CD4-positive, alpha-beta T cell (primary cell): ENCODE measurements at regions not wholly inside any gene's neighbourhood (a gene's known extent, or its start where the extent isn't known, plus 50 kb on each side); places are given as distances from the start of the nearest gene placed in this dataset.

ENCODE experiments used
- ATAC-seq: fragments of 200-7000 bp; cut with Tn5 transposase; one replicate; pipeline ENCODE4 v1.10.0; 2022; ENCODE audit warnings: mild to moderate bottlenecking; ENCODE audit not compliant: poor library complexity
- CTCF ChIA-PET: fragments of 350-600 bp; sonication (Branson Sonifier 250); formaldehyde crosslinking; loops from one replicate; lab custom pipeline; 2021; ENCODE audit warnings: antibody characterized with exemption, inconsistent platforms; lab: Charles Lee
- POLR2A ChIA-PET: fragments of 350-600 bp; sonication (Branson Sonifier 250); formaldehyde crosslinking; loops from one replicate; lab custom pipeline; 2021; ENCODE audit warnings: antibody characterized with exemption, inconsistent platforms; lab: Charles Lee
- DNase-seq, 14 experiments: peaks; one replicate each; pipeline ENCODE4 v3.0.0-alpha.2; 2013 to 2020; ENCODE audit warnings: mixed read lengths in 2 of 14
- H3K27ac ChIP-seq, 2 donors: one replicate each; pipeline versions ENCODE4 v1.5.1 to v1.7.0; 2013; ENCODE audit warnings: low read length in 2 of 2, low read depth in 1 of 2, mild to moderate bottlenecking in 1 of 2
- H3K27me3 ChIP-seq, 2 experiments: 1 replicate in 1 of 2; 2 replicates in 1 of 2; pipeline versions ENCODE4 v1.6.1 to v1.7.0; 2013; ENCODE audit warnings: low read length in 2 of 2, control low read depth in 1 of 2, mild to moderate bottlenecking in 1 of 2, moderate library complexity in 1 of 2; ENCODE audit not compliant: insufficient read depth in 2 of 2, control insufficient read depth in 1 of 2
- H3K36me3 ChIP-seq: one replicate; pipeline ENCODE4 v1.6.1; 2013; ENCODE audit warnings: low read length, control low read depth; ENCODE audit not compliant: insufficient read depth
- H3K4me1 ChIP-seq: one replicate; pipeline ENCODE4 v1.6.1; 2013; ENCODE audit warnings: low read length, control low read depth; ENCODE audit not compliant: insufficient read depth
- H3K4me3 ChIP-seq: one replicate; pipeline ENCODE4 v1.5.1; 2013; ENCODE audit warnings: mild to moderate bottlenecking, low read length, moderate library complexity
- H3K9me3 ChIP-seq, 2 experiments: 1 replicate in 1 of 2; 2 replicates in 1 of 2; pipeline versions ENCODE4 v1.6.1 to v1.7.0; 2013; ENCODE audit warnings: low read length in 2 of 2, mild to moderate bottlenecking in 2 of 2, control low read depth in 1 of 2, moderate library complexity in 1 of 2; ENCODE audit not compliant: control insufficient read depth in 1 of 2, insufficient read depth in 1 of 2
- H3K27ac Mint-ChIP-seq: one replicate; pipeline ENCODE4 v1.8.0; 2020; ENCODE audit warnings: mixed read lengths
- H3K27me3 Mint-ChIP-seq: one replicate; pipeline ENCODE4 v1.8.0; 2021; ENCODE audit warnings: mixed read lengths
- H3K36me3 Mint-ChIP-seq: one replicate; pipeline ENCODE4 v1.8.0; 2021; ENCODE audit warnings: low read depth, mixed read lengths
- H3K4me1 Mint-ChIP-seq: one replicate; pipeline ENCODE4 v1.8.0; 2021; ENCODE audit warnings: low read depth, mixed read lengths
- H3K4me3 Mint-ChIP-seq: one replicate; pipeline ENCODE4 v1.8.0; 2020; ENCODE audit warnings: mild to moderate bottlenecking, mixed read lengths
- H3K9me3 Mint-ChIP-seq: one replicate; pipeline ENCODE4 v1.8.0; 2020; ENCODE audit warnings: mixed read lengths
- intact Hi-C, 2 experiments: fragments of 100-400 bp; cut with DNase I in 1 of 2; cut with micrococcal nuclease in 1 of 2; formaldehyde crosslinking; loops; one replicate each; pipeline versions ENCODE4 v1.15.1 to v1.9.0; 2023 to 2025; cut with DNase I, micrococcal nuclease
- TF ChIP-seq, protein P1 (sequence below): fragments of 200-600 bp; IDR thresholded peaks from one replicate; pipeline ENCODE4 v1.8.0; 2022; ENCODE audit warnings: antibody characterized with exemption, mild to moderate bottlenecking

- POLR2A ChIA-PET: no interaction called here
- DNase-seq (no peak), ATAC-seq (no peak)
- TF ChIP-seq, protein P1, sequence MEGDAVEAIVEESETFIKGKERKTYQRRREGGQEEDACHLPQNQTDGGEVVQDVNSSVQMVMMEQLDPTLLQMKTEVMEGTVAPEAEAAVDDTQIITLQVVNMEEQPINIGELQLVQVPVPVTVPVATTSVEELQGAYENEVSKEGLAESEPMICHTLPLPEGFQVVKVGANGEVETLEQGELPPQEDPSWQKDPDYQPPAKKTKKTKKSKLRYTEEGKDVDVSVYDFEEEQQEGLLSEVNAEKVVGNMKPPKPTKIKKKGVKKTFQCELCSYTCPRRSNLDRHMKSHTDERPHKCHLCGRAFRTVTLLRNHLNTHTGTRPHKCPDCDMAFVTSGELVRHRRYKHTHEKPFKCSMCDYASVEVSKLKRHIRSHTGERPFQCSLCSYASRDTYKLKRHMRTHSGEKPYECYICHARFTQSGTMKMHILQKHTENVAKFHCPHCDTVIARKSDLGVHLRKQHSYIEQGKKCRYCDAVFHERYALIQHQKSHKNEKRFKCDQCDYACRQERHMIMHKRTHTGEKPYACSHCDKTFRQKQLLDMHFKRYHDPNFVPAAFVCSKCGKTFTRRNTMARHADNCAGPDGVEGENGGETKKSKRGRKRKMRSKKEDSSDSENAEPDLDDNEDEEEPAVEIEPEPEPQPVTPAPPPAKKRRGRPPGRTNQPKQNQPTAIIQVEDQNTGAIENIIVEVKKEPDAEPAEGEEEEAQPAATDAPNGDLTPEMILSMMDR: no peak
- H3K27me3 ChIP-seq: no peaks in the 10 kb centered on the region
- no peaks in the 10 kb centered on the region for H3K36me3 ChIP-seq
- no peaks in the 10 kb centered on the region for H3K9me3 Mint-ChIP-seq
- H3K4me1 ChIP-seq: no peaks in the 10 kb centered on the region
- no peak overlapping the region for H3K27ac ChIP-seq
- no peaks in the 10 kb centered on the region for H3K9me3 ChIP-seq
- no peak overlapping the region for H3K4me3 ChIP-seq
- no peaks in the 10 kb centered on the region for H3K27me3 Mint-ChIP-seq
- CTCF ChIA-PET: no interaction called here
- no peak overlapping the region for H3K4me3 Mint-ChIP-seq
- intact Hi-C loops: no loop called here
- H3K27ac Mint-ChIP-seq: no peak overlapping the region
- H3K4me1 Mint-ChIP-seq: no peaks in the 10 kb centered on the region
- H3K36me3 Mint-ChIP-seq: no peaks in the 10 kb centered on the region
Measured at GRCh38 chr4:100816436-100817045, 298.7 kb upstream of the EMCN start.

- Mint-ChIP-seq H3K36me3 (no peaks in the 10 kb centered on the region), H3K9me3 (no peaks in the 10 kb centered on the region), H3K4me1 (no peaks in the 10 kb centered on the region), H3K27ac (no peak overlapping the region), H3K4me3 (no peak overlapping the region), H3K27me3 (no peaks in the 10 kb centered on the region)
- Histone ChIP-seq H3K27me3 (no peaks in the 10 kb centered on the region), H3K27ac (no peak overlapping the region), H3K36me3 (no peaks in the 10 kb centered on the region), H3K4me3 (no peak overlapping the region), H3K9me3 (no peaks in the 10 kb centered on the region), H3K4me1 (no peaks in the 10 kb centered on the region)
- ChIA-PET CTCF (no interaction called here), POLR2A (no interaction called here)
- ATAC-seq (no peak), DNase-seq (no peak)
- TF ChIP-seq, protein P1: no peak
- intact Hi-C loops: no loop called here
Measured at GRCh38 chr4:100811046-100811445, 293.2 kb upstream of the EMCN start.

GRCh38 chr4:100809506-100809905 lies 291.7 kb upstream of the EMCN start:
- H3K36me3 ChIP-seq: no peaks in the 10 kb centered on the region
- no peaks in the 10 kb centered on the region for H3K36me3 Mint-ChIP-seq
- H3K4me1 Mint-ChIP-seq: no peaks in the 10 kb centered on the region
- POLR2A ChIA-PET: no interaction called here
- no peaks in the 10 kb centered on the region for H3K27me3 ChIP-seq
- no peaks in the 10 kb centered on the region for H3K27me3 Mint-ChIP-seq
- TF ChIP-seq, protein P1: no peak
- H3K9me3 Mint-ChIP-seq: no peaks in the 10 kb centered on the region
- DNase-seq: no peak
- no peak overlapping the region for H3K27ac Mint-ChIP-seq
- intact Hi-C loops: no loop called here
- H3K4me3 Mint-ChIP-seq: no peak overlapping the region
- CTCF ChIA-PET: interaction anchor here (0.6 kb wide), 1 partner anchor 43 kb away, joined by 3 read pairs; no protein-coding TSS in a partner anchor
- H3K27ac ChIP-seq: no peak overlapping the region
- no peak overlapping the region for H3K4me3 ChIP-seq
- no peak for ATAC-seq
- no peaks in the 10 kb centered on the region for H3K9me3 ChIP-seq
- H3K4me1 ChIP-seq: no peaks in the 10 kb centered on the region
